Activated CD8-positive, alpha-beta T cell treated with anti-CD3 and anti-CD28 coated beads for 36 hours (primary cell): ENCODE measurements at regions not wholly inside any gene's neighbourhood (a gene's known extent, or its start where the extent isn't known, plus 50 kb on each side); places are given as distances from the start of the nearest gene placed in this dataset.

Experiments used
- ATAC-seq: fragments of 200-7000 bp; cut with Tn5 transposase; one replicate; pipeline ENCODE4 v1.10.0; 2021; ENCODE audit warnings: mild to moderate bottlenecking, moderate library complexity
- CTCF ChIA-PET: fragments of 350-600 bp; sonication (Branson Sonifier 250); formaldehyde crosslinking; loops from one replicate; lab custom pipeline; 2021; ENCODE audit warnings: antibody characterized with exemption; lab: Charles Lee
- POLR2A ChIA-PET: fragments of 350-600 bp; sonication (Branson Sonifier 250); formaldehyde crosslinking; loops from one replicate; lab custom pipeline; 2021; ENCODE audit warnings: antibody characterized with exemption; lab: Charles Lee
- DNase-seq: peaks from one replicate; pipeline ENCODE4 v3.0.0-alpha.2; 2020
- H3K27ac Mint-ChIP-seq: one replicate; pipeline ENCODE4 v1.8.0; 2021; ENCODE audit warnings: mild to moderate bottlenecking, mixed read lengths
- H3K27me3 Mint-ChIP-seq: one replicate; pipeline ENCODE4 v1.8.0; 2021; ENCODE audit warnings: mixed read lengths
- H3K36me3 Mint-ChIP-seq: one replicate; pipeline ENCODE4 v1.8.0; 2021; ENCODE audit warnings: low read depth, mixed read lengths
- H3K4me1 Mint-ChIP-seq: one replicate; pipeline ENCODE4 v1.8.0; 2021; ENCODE audit warnings: low read depth, mixed read lengths
- H3K4me3 Mint-ChIP-seq: one replicate; pipeline ENCODE4 v1.8.0; 2021; ENCODE audit warnings: mild to moderate bottlenecking, moderate library complexity, mixed read lengths
- H3K9me3 Mint-ChIP-seq: one replicate; pipeline ENCODE4 v1.8.0; 2021; ENCODE audit warnings: mixed read lengths
- CTCF ChIP-seq: fragments of 200-600 bp; IDR thresholded peaks from one replicate; pipeline ENCODE4 v1.8.0; 2022; ENCODE audit warnings: antibody characterized with exemption, mild to moderate bottlenecking
- intact Hi-C: fragments of 100-400 bp; cut with micrococcal nuclease; formaldehyde crosslinking; loops from one replicate; pipeline ENCODE4 v1.10.0; 2022

- Mint-ChIP-seq H3K4me3 (no peak overlapping the region), H3K4me1 (peaks cover 4% of the 10 kb centered on the region), H3K36me3 (no peaks in the 10 kb centered on the region), H3K27me3 (peaks cover 5% of the 10 kb centered on the region), H3K9me3 (no peaks in the 10 kb centered on the region), H3K27ac (no peak overlapping the region)
- no peak for ATAC-seq
- CTCF ChIA-PET: no interaction called here
- no peak for TF ChIP-seq CTCF
- intact Hi-C loops: no loop called here
- DNase-seq: no peak
- POLR2A ChIA-PET: no interaction called here
These were observed 571.8 kb downstream of the QKI start for GRCh38 chr6:163986313-163986712.

GRCh38 chr6:163985710-163986109 lies 571.2 kb downstream of the QKI start:
- no peak for ATAC-seq
- DNase-seq: no peak
- Mint-ChIP-seq H3K27me3 (peaks cover 9% of the 10 kb centered on the region), H3K4me1 (peaks cover 4% of the 10 kb centered on the region), H3K27ac (no peak overlapping the region), H3K4me3 (no peak overlapping the region), H3K9me3 (no peaks in the 10 kb centered on the region), H3K36me3 (no peaks in the 10 kb centered on the region)
- ChIA-PET POLR2A (no interaction called here), CTCF (no interaction called here)
- intact Hi-C loops: no loop called here
- no peak for TF ChIP-seq CTCF

- H3K4me1 Mint-ChIP-seq: peaks cover 4% of the 10 kb centered on the region
- CTCF ChIA-PET: no interaction called here
- peaks cover 9% of the 10 kb centered on the region for H3K27me3 Mint-ChIP-seq
- intact Hi-C loops: no loop called here
- no peaks in the 10 kb centered on the region for H3K36me3 Mint-ChIP-seq
- POLR2A ChIA-PET: no interaction called here
- H3K27ac Mint-ChIP-seq: no peak overlapping the region
- H3K4me3 Mint-ChIP-seq: no peak overlapping the region
- H3K9me3 Mint-ChIP-seq: no peaks in the 10 kb centered on the region
- no peak for DNase-seq
- no peak for ATAC-seq
- TF ChIP-seq CTCF: no peak
These were observed 570.5 kb downstream of the QKI start for GRCh38 chr6:163985040-163985439.

GRCh38 chr6:163984124-163984936 lies 569.8 kb downstream of the QKI start:
- TF ChIP-seq CTCF: no peak
- ATAC-seq: no peak
- no peak overlapping the region for H3K27ac Mint-ChIP-seq
- POLR2A ChIA-PET: no interaction called here
- no peak for DNase-seq
- H3K4me1 Mint-ChIP-seq: peaks cover 4% of the 10 kb centered on the region
- no peaks in the 10 kb centered on the region for H3K36me3 Mint-ChIP-seq
- no peak overlapping the region for H3K4me3 Mint-ChIP-seq
- peaks cover 9% of the 10 kb centered on the region for H3K27me3 Mint-ChIP-seq
- CTCF ChIA-PET: no interaction called here
- intact Hi-C loops: no loop called here
- no peaks in the 10 kb centered on the region for H3K9me3 Mint-ChIP-seq

- intact Hi-C loops: no loop called here
- POLR2A ChIA-PET: no interaction called here
- H3K27me3 Mint-ChIP-seq: peaks cover 5% of the 10 kb centered on the region
- CTCF ChIA-PET: no interaction called here
- H3K4me3 Mint-ChIP-seq: no peak overlapping the region
- ATAC-seq (no peak), DNase-seq (no peak)
- no peaks in the 10 kb centered on the region for H3K36me3 Mint-ChIP-seq
- H3K27ac Mint-ChIP-seq: no peak overlapping the region
- H3K9me3 Mint-ChIP-seq: no peaks in the 10 kb centered on the region
- TF ChIP-seq CTCF: no peak
- peaks cover 4% of the 10 kb centered on the region for H3K4me1 Mint-ChIP-seq
These were observed 569.2 kb downstream of the QKI start for GRCh38 chr6:163983679-163984078.
